SK-N-MC (cell line): ENCODE measurements at regions not wholly inside any gene's neighbourhood (a gene's known extent, or its start where the extent isn't known, plus 50 kb on each side); places are given as distances from the start of the nearest gene placed in this dataset.

Source experiments
- DNase-seq: peaks from one replicate; pipeline ENCODE4 v3.0.0-alpha.2; 2011; ENCODE audit warnings: low read depth, low spot score
- H3K27ac ChIP-seq: fragments of 200-600 bp; sonication (generic); 2 replicates; pipeline ENCODE4 v1.5.1; 2016; ENCODE audit warnings: mixed run types
- H3K36me3 ChIP-seq: fragments of 200-600 bp; sonication (generic); 2 replicates; pipeline ENCODE4 v1.6.1; 2017; ENCODE audit warnings: antibody characterized with exemption, low read length, mixed read lengths; ENCODE audit not compliant: insufficient read depth
- H3K4me3 ChIP-seq: fragments of 200-600 bp; sonication (generic); 2 replicates; pipeline ENCODE4 v1.5.1; 2016
- H3K9ac ChIP-seq: fragments of 200-600 bp; sonication (generic); 2 replicates; pipeline ENCODE4 v1.8.0; 2017; ENCODE audit warnings: mixed run types, mixed read lengths; ENCODE audit not compliant: insufficient read length
- H3K9me3 ChIP-seq: fragments of 200-600 bp; sonication (generic); 2 replicates; pipeline ENCODE4 v1.6.1; 2017; ENCODE audit warnings: low read depth, mild to moderate bottlenecking, antibody characterized with exemption, low read length, moderate library complexity, mixed read lengths
- EZH2 ChIP-seq: fragments of 200-600 bp; sonication (generic); IDR thresholded peaks from one replicate; pipeline ENCODE4 v1.6.1; 2017; ENCODE audit warnings: antibody characterized with exemption
- FOXP2 ChIP-seq: optimal IDR thresholded peaks from 2 replicates; pipeline ENCODE3; 2011; ENCODE audit warnings: mild to moderate bottlenecking, moderate library complexity; ENCODE audit not compliant: insufficient read depth; ENCODE audit errors: extremely low read length, control extremely low read depth
- POLR2AphosphoS5 ChIP-seq: IDR thresholded peaks from 2 replicates; pipeline ENCODE4 v1.6.1; 2012; ENCODE audit warnings: mild to moderate bottlenecking, low read depth, low read length, borderline replicate concordance

GRCh38 chr6:17004269-17004668 lies 97.6 kb upstream of the STMND1 start:
- no peak overlapping the region for H3K4me3 ChIP-seq
- peak overlapping the region; percentile 5 for H3K9ac ChIP-seq
- H3K36me3 ChIP-seq = no peaks in the 10 kb centered on the region
- DNase-seq = no peak
- H3K9me3 ChIP-seq = peaks cover 3% of the 10 kb centered on the region; the same call in 1 of the 2 replicates
- TF ChIP-seq EZH2 (no peak), POLR2AphosphoS5 (no peak), FOXP2 (no peak)
- peak overlapping the region; percentile 55; the same call in 1 of the 2 replicates for H3K27ac ChIP-seq

- no peak for DNase-seq
- H3K36me3 ChIP-seq = no peaks in the 10 kb centered on the region
These were observed 99.7 kb upstream of the STMND1 start for GRCh38 chr6:17002123-17002522.

GRCh38 chr6:17001188-17001587 lies 100.7 kb upstream of the STMND1 start:
- TF ChIP-seq FOXP2 = no peak
- no peak for TF ChIP-seq POLR2AphosphoS5
- no peak for TF ChIP-seq EZH2
- no peak for DNase-seq
- no peaks in the 10 kb centered on the region for H3K9me3 ChIP-seq

More at GRCh38 chr6:17002123-17002522, 99.7 kb upstream of the STMND1 start:
- H3K9me3 ChIP-seq = no peaks in the 10 kb centered on the region
- H3K9ac ChIP-seq = no peak overlapping the region
- H3K27ac ChIP-seq = no peak overlapping the region
- no peak overlapping the region for H3K4me3 ChIP-seq
- TF ChIP-seq FOXP2 (no peak), POLR2AphosphoS5 (no peak), EZH2 (no peak)

GRCh38 chr6:16999491-17000436 lies 102.1 kb upstream of the STMND1 start:
- peak overlapping the region; percentile 51 for H3K27ac ChIP-seq
- no peak for DNase-seq
- no peaks in the 10 kb centered on the region for H3K36me3 ChIP-seq
- H3K4me3 ChIP-seq = 0 out of 2 replicates have a peak overlapping the region, but pooled peaks have one; percentile 3
- H3K9ac ChIP-seq = no peak overlapping the region
- TF ChIP-seq EZH2 (no peak), FOXP2 (no peak), POLR2AphosphoS5 (no peak)
- no peaks in the 10 kb centered on the region for H3K9me3 ChIP-seq

More at GRCh38 chr6:17001188-17001587, 100.7 kb upstream of the STMND1 start:
- H3K27ac ChIP-seq = no peak overlapping the region
- no peak overlapping the region for H3K4me3 ChIP-seq
- H3K9ac ChIP-seq = no peak overlapping the region
- no peaks in the 10 kb centered on the region for H3K36me3 ChIP-seq

- no peak overlapping the region for H3K9ac ChIP-seq
- peak overlapping the region; percentile 71; the same call in 1 of the 2 replicates for H3K27ac ChIP-seq
- no peaks in the 10 kb centered on the region for H3K36me3 ChIP-seq
- peak overlapping the region; percentile 15; the same call in 1 of the 2 replicates for H3K4me3 ChIP-seq
- no peak for TF ChIP-seq EZH2
- no peak for TF ChIP-seq FOXP2
- no peak for TF ChIP-seq POLR2AphosphoS5
- H3K9me3 ChIP-seq = no peaks in the 10 kb centered on the region
- peak; percentile 50 for DNase-seq
These were observed 103.4 kb upstream of the STMND1 start for GRCh38 chr6:16998461-16998860.

GRCh38 chr6:16995511-16996250 lies 106.2 kb upstream of the STMND1 start:
- DNase-seq = no peak
- TF ChIP-seq EZH2 (no peak), FOXP2 (no peak), POLR2AphosphoS5 (no peak)
- no peak overlapping the region for H3K27ac ChIP-seq

GRCh38 chr6:16993396-16993795 lies 108.5 kb upstream of the STMND1 start:
- TF ChIP-seq POLR2AphosphoS5 (no peak), EZH2 (no peak), FOXP2 (no peak)
- H3K9me3 ChIP-seq = no peaks in the 10 kb centered on the region

More at GRCh38 chr6:16995511-16996250, 106.2 kb upstream of the STMND1 start:
- no peaks in the 10 kb centered on the region for H3K36me3 ChIP-seq
- H3K9me3 ChIP-seq = no peaks in the 10 kb centered on the region
- no peak overlapping the region for H3K4me3 ChIP-seq
- H3K9ac ChIP-seq = no peak overlapping the region

More at GRCh38 chr6:16993396-16993795, 108.5 kb upstream of the STMND1 start:
- Histone ChIP-seq H3K4me3 (no peak overlapping the region), H3K27ac (no peak overlapping the region), H3K9ac (no peak overlapping the region), H3K36me3 (no peaks in the 10 kb centered on the region)
- DNase-seq = no peak
